Gastroesophageal sphincter (tissue), 4 donors: ENCODE measurements at regions not wholly inside any gene's neighbourhood (a gene's known extent, or its start where the extent isn't known, plus 50 kb on each side); places are given as distances from the start of the nearest gene placed in this dataset.

Experiments
- ATAC-seq: fragments of 150-250 bp; one replicate; pipeline ENCODE4 v1.9.1; 2016; ENCODE audit warnings: mild to moderate bottlenecking, moderate library complexity
- H3K27ac ChIP-seq, 4 donors: fragments of 200-600 bp; sonication (generic) in 3 of 4; 1 replicate in 3 of 4; 2 replicates in 1 of 4; pipeline ENCODE4 v1.5.1; 2016 to 2019
- H3K27me3 ChIP-seq: fragments of 200-600 bp; sonication (generic); one replicate; pipeline ENCODE4 v1.5.1; 2019
- H3K36me3 ChIP-seq, 2 donors: fragments of 200-600 bp; sonication (generic); one replicate each; pipeline ENCODE4 v1.5.1; 2019; ENCODE audit warnings: control low read depth in 1 of 2
- H3K4me1 ChIP-seq, 3 donors: fragments of 200-600 bp; sonication (generic); 1 replicate in 2 of 3; 2 replicates in 1 of 3; pipeline ENCODE4 v1.5.1; 2016 to 2019; ENCODE audit warnings: control low read depth in 2 of 3
- H3K4me3 ChIP-seq, 2 donors: fragments of 200-600 bp; sonication (generic); one replicate each; pipeline ENCODE4 v1.5.1; 2019; ENCODE audit warnings: mild to moderate bottlenecking in 1 of 2, moderate library complexity in 1 of 2
- H3K9me3 ChIP-seq, 3 donors: fragments of 200-600 bp; sonication (generic); one replicate each; pipeline ENCODE4 v1.5.1; 2017 to 2019; ENCODE audit warnings: control low read depth in 2 of 3
- CTCF ChIP-seq, 4 experiments: fragments of 200-600 bp in 2 of 4; fragments of 450-650 bp in 2 of 4; sonication (generic) in 1 of 4; IDR thresholded peaks; one replicate each; pipeline ENCODE4 v1.5.1; 2017 to 2019; ENCODE audit warnings: antibody characterized with exemption in 4 of 4, mild to moderate bottlenecking in 2 of 4, moderate library complexity in 2 of 4
- EP300 ChIP-seq: sonication (generic); formaldehyde crosslinking; IDR thresholded peaks from one replicate; pipeline ENCODE4 v1.6.1; 2017; ENCODE audit warnings: antibody characterized with exemption, mild to moderate bottlenecking
- POLR2A ChIP-seq, 2 donors: fragments of 450-650 bp; IDR thresholded peaks; one replicate each; pipeline ENCODE4 v1.6.1; 2017; ENCODE audit warnings: antibody characterized with exemption in 2 of 2, mild to moderate bottlenecking in 2 of 2, moderate library complexity in 1 of 2
- POLR2AphosphoS5 ChIP-seq: sonication (generic); formaldehyde crosslinking; IDR thresholded peaks from one replicate; pipeline ENCODE4 v1.6.1; 2017; ENCODE audit warnings: antibody characterized with exemption
- WGBS, 2 donors: methylation state at CpG; one replicate each; pipeline ENCODE4 v1.1.5; 2018; ENCODE audit warnings: low coverage in 1 of 2; 5-methylcytosine and 5-hydroxymethylcytosine counted together

- H3K27me3 ChIP-seq = no peaks in the 10 kb centered on the region
- H3K9me3 ChIP-seq = no peaks in the 10 kb centered on the region
- H3K4me3 ChIP-seq = no peak overlapping the region
- H3K4me1 ChIP-seq = no peaks in the 10 kb centered on the region
- no peak overlapping the region for H3K27ac ChIP-seq
- WGBS, 2 donors = 86 to 93% methylated on average over 1 of the region's 1 CpG
- no peak for ATAC-seq
- H3K36me3 ChIP-seq = no peaks in the 10 kb centered on the region
- TF ChIP-seq CTCF (IDR thresholded peaks at IDR 0.05) (no peak), EP300 (no peak), POLR2AphosphoS5 (no peak), POLR2A (IDR thresholded peaks at IDR 0.05) (no peak)
Observed at GRCh38 chr1:103309786-103310185, 201.5 kb upstream of the COL11A1 start.

GRCh38 chr1:103307751-103308150 lies 199.4 kb upstream of the COL11A1 start:
- Histone ChIP-seq H3K9me3 (no peaks in the 10 kb centered on the region), H3K36me3 (no peaks in the 10 kb centered on the region), H3K27ac (no peak overlapping the region), H3K4me3 (no peak overlapping the region), H3K4me1 (no peaks in the 10 kb centered on the region), H3K27me3 (no peaks in the 10 kb centered on the region)
- TF ChIP-seq CTCF (IDR thresholded peaks at IDR 0.05) = no peak
- ATAC-seq = no peak
- WGBS, 2 donors = 61% methylated on average over 2 of the region's 2 CpGs

GRCh38 chr1:103283841-103284669 lies 175.7 kb upstream of the COL11A1 start:
- H3K36me3 ChIP-seq = no peaks in the 10 kb centered on the region
- H3K4me1 ChIP-seq = no peaks in the 10 kb centered on the region
- ATAC-seq = no peak
- no peak overlapping the region for H3K27ac ChIP-seq
- H3K27me3 ChIP-seq = no peaks in the 10 kb centered on the region
- H3K4me3 ChIP-seq = no peak overlapping the region
- H3K9me3 ChIP-seq = no peaks in the 10 kb centered on the region
- no peak for TF ChIP-seq EP300
- no peak for TF ChIP-seq POLR2A (IDR thresholded peaks at IDR 0.05)
- TF ChIP-seq CTCF (IDR thresholded peaks at IDR 0.05) = no peak
- TF ChIP-seq POLR2AphosphoS5 = no peak

GRCh38 chr1:103283371-103283770 lies 175.0 kb upstream of the COL11A1 start:
- H3K27ac ChIP-seq = no peak overlapping the region
- TF ChIP-seq EP300 (no peak), POLR2A (IDR thresholded peaks at IDR 0.05) (no peak), POLR2AphosphoS5 (no peak), CTCF (IDR thresholded peaks at IDR 0.05) (no peak)
- H3K36me3 ChIP-seq = no peaks in the 10 kb centered on the region
- no peaks in the 10 kb centered on the region for H3K27me3 ChIP-seq
- H3K9me3 ChIP-seq = no peaks in the 10 kb centered on the region
- H3K4me1 ChIP-seq = no peaks in the 10 kb centered on the region
- H3K4me3 ChIP-seq = no peak overlapping the region
- WGBS, 2 donors = 8 to 12% methylated on average over 1 of the region's 1 CpG
- no peak for ATAC-seq

GRCh38 chr1:103275725-103276124 lies 167.4 kb upstream of the COL11A1 start:
- TF ChIP-seq EP300 (no peak), POLR2A (IDR thresholded peaks at IDR 0.05) (no peak), CTCF (IDR thresholded peaks at IDR 0.05) (no peak), POLR2AphosphoS5 (no peak)
- H3K27me3 ChIP-seq = no peaks in the 10 kb centered on the region
- WGBS, 2 donors = 29 to 71% methylated on average over 1 of the region's 1 CpG
- H3K4me3 ChIP-seq = no peak overlapping the region
- no peaks in the 10 kb centered on the region for H3K9me3 ChIP-seq
- no peak overlapping the region for H3K27ac ChIP-seq
- no peaks in the 10 kb centered on the region for H3K4me1 ChIP-seq
- H3K36me3 ChIP-seq = no peaks in the 10 kb centered on the region
- ATAC-seq = no peak
